ENCODE measurements at regions not wholly inside any gene's neighbourhood (a gene's known extent, or its start where the extent isn't known, plus 50 kb on each side); places are given as distances from the start of the nearest gene placed in this dataset.

- ATAC-seq, result no peak; the same call in 2 of the 3 replicates
- no peak for TF ChIP-seq OSR1 (CRISPR knock-in tag; IDR thresholded peaks at IDR 0.05)
- TF ChIP-seq RARB (CRISPR knock-in tag; IDR thresholded peaks at IDR 0.05), result no peak
- TF ChIP-seq PPARA (CRISPR knock-in tag; IDR thresholded peaks at IDR 0.05; ENCODE audit: borderline replicate concordance), result no peak
- no peak for TF ChIP-seq PATZ1 (CRISPR knock-in tag; IDR thresholded peaks at IDR 0.05; ENCODE audit: borderline replicate concordance)
- no peak for TF ChIP-seq TCF4 (CRISPR knock-in tag; IDR thresholded peaks at IDR 0.05; ENCODE audit: borderline replicate concordance)
- TF ChIP-seq CSRNP3 (CRISPR knock-in tag; IDR thresholded peaks at IDR 0.05), result no peak
- no peak for TF ChIP-seq ISL1 (CRISPR knock-in tag; IDR thresholded peaks at IDR 0.05)
- no peak for TF ChIP-seq TOX (CRISPR knock-in tag; IDR thresholded peaks at IDR 0.05; ENCODE audit: borderline replicate concordance)
- no peak for TF ChIP-seq SNAI2 (CRISPR knock-in tag; IDR thresholded peaks at IDR 0.05)
- no peak for TF ChIP-seq BACH2 (CRISPR knock-in tag; IDR thresholded peaks at IDR 0.05; ENCODE audit: borderline replicate concordance)
Observed at GRCh38 chr10:30727524-30727923, 98.0 kb upstream of the LYZL2 start.

GRCh38 chr10:30726783-30727414 lies 97.3 kb upstream of the LYZL2 start:
- peak; percentile 100 for ATAC-seq

GRCh38 chr10:30725661-30726060 lies 96.1 kb upstream of the LYZL2 start:
- no peak for TF ChIP-seq CSDC2 (CRISPR knock-in tag; IDR thresholded peaks at IDR 0.05)
- ATAC-seq, result no peak

- no peak for TF ChIP-seq RARB (CRISPR knock-in tag; IDR thresholded peaks at IDR 0.05)
- no peak for TF ChIP-seq BACH2 (CRISPR knock-in tag; IDR thresholded peaks at IDR 0.05; ENCODE audit: borderline replicate concordance)
- no peak for TF ChIP-seq POU6F1 (CRISPR knock-in tag; IDR thresholded peaks at IDR 0.05; ENCODE audit: borderline replicate concordance, low read depth)
- no peak for TF ChIP-seq PATZ1 (CRISPR knock-in tag; IDR thresholded peaks at IDR 0.05; ENCODE audit: borderline replicate concordance)
- TF ChIP-seq ARNTL (CRISPR knock-in tag; IDR thresholded peaks at IDR 0.05; ENCODE audit: borderline replicate concordance, low read depth), result no peak
- TF ChIP-seq ZNF70 (CRISPR knock-in tag; IDR thresholded peaks at IDR 0.05), result no peak
- TF ChIP-seq PPARA (CRISPR knock-in tag; IDR thresholded peaks at IDR 0.05; ENCODE audit: borderline replicate concordance), result no peak
- no peak for TF ChIP-seq ZNF565 (CRISPR knock-in tag; conservative IDR thresholded peaks at IDR 0.05; ENCODE audit: low read depth)
- no peak for TF ChIP-seq OSR1 (CRISPR knock-in tag; IDR thresholded peaks at IDR 0.05)
- no peak for TF ChIP-seq GLIS3 (CRISPR knock-in tag; IDR thresholded peaks at IDR 0.05)
- TF ChIP-seq TCF4 (CRISPR knock-in tag; IDR thresholded peaks at IDR 0.05; ENCODE audit: borderline replicate concordance), result no peak
- no peak for TF ChIP-seq CREB5 (CRISPR knock-in tag; IDR thresholded peaks at IDR 0.05; ENCODE audit: low read depth)
- no peak for TF ChIP-seq ESRRG (CRISPR knock-in tag; IDR thresholded peaks at IDR 0.05)
- TF ChIP-seq TSHZ2 (CRISPR knock-in tag; IDR thresholded peaks at IDR 0.05), result no peak
- TF ChIP-seq CSRNP3 (CRISPR knock-in tag; IDR thresholded peaks at IDR 0.05), result no peak
- TF ChIP-seq ZFP3 (CRISPR knock-in tag; IDR thresholded peaks at IDR 0.05), result no peak
- TF ChIP-seq ZFP30 (CRISPR knock-in tag; IDR thresholded peaks at IDR 0.05), result no peak
- no peak for TF ChIP-seq ZNF8 (CRISPR knock-in tag; IDR thresholded peaks at IDR 0.05)
- ATAC-seq, result no peak
Observed at GRCh38 chr10:30724296-30724695, 94.7 kb upstream of the LYZL2 start.

Measured in SK-N-SH treated with all-trans-retinoic acid at 6 μM for 48 hours (cell line).